WTC11 (cell line): ENCODE measurements at regions not wholly inside any gene's neighbourhood (a gene's known extent, or its start where the extent isn't known, plus 50 kb on each side); places are given as distances from the start of the nearest gene placed in this dataset.

ENCODE experiments used
- ATAC-seq: fragments of 200-7000 bp; cut with Tn5 transposase; 2 replicates; pipeline ENCODE4 v1.10.0; 2021; ENCODE audit warnings: mild to moderate bottlenecking, moderate library complexity
- CTCF ChIA-PET: fragments of 300-600 bp; sonication (Branson Sonifier 250); formaldehyde crosslinking; loops from one replicate; lab custom pipeline; 2021; ENCODE audit warnings: antibody characterized with exemption; lab: Charles Lee
- POLR2A ChIA-PET: fragments of 350-600 bp; sonication (Branson Sonifier 250); formaldehyde crosslinking; loops from one replicate; lab custom pipeline; 2021; ENCODE audit warnings: antibody characterized with exemption; lab: Charles Lee
- DNase-seq: peaks from one replicate; pipeline ENCODE4 v3.0.0; 2021; ENCODE audit warnings: low spot score
- H3K27ac Mint-ChIP-seq: 2 replicates; pipeline ENCODE4 v1.8.0; 2021; ENCODE audit warnings: mixed read lengths
- H3K27me3 Mint-ChIP-seq: 2 replicates; pipeline ENCODE4 v1.8.0; 2021; ENCODE audit warnings: low read depth, mild to moderate bottlenecking, moderate library complexity, mixed read lengths
- H3K36me3 Mint-ChIP-seq: 2 replicates; pipeline ENCODE4 v1.8.0; 2021; ENCODE audit warnings: mixed read lengths
- H3K4me1 Mint-ChIP-seq: 2 replicates; pipeline ENCODE4 v1.8.0; 2022; ENCODE audit warnings: mixed read lengths
- H3K4me3 Mint-ChIP-seq: 2 replicates; pipeline ENCODE4 v1.8.0; 2021; ENCODE audit warnings: mild to moderate bottlenecking, moderate library complexity, mixed read lengths
- H3K9me3 Mint-ChIP-seq: 2 replicates; pipeline ENCODE4 v1.8.0; 2021; ENCODE audit warnings: mixed read lengths
- ATF1 ChIP-seq: sonication (generic); formaldehyde crosslinking; IDR thresholded peaks from 2 replicates; pipeline ENCODE4 v1.8.1; 2023; ENCODE audit warnings: mild to moderate bottlenecking, moderate library complexity, missing genetic modification reagents
- ATF3 ChIP-seq: sonication (generic); formaldehyde crosslinking; conservative IDR thresholded peaks from 2 replicates; pipeline ENCODE4 v1.8.1; 2022; ENCODE audit warnings: mild to moderate bottlenecking, missing genetic modification reagents
- CBFB ChIP-seq: sonication (generic); formaldehyde crosslinking; IDR thresholded peaks from 2 replicates; pipeline ENCODE4 v1.8.1; 2022; ENCODE audit warnings: mild to moderate bottlenecking, low read depth, missing genetic modification reagents
- CREM ChIP-seq: sonication (generic); formaldehyde crosslinking; IDR thresholded peaks from 2 replicates; pipeline ENCODE4 v1.8.1; 2022; ENCODE audit warnings: mild to moderate bottlenecking, missing genetic modification reagents, moderate library complexity
- FOXP1 ChIP-seq: sonication (generic); formaldehyde crosslinking; IDR thresholded peaks from 2 replicates; pipeline ENCODE4 v1.8.0; 2022; ENCODE audit warnings: missing genetic modification reagents, mild to moderate bottlenecking, moderate library complexity, borderline replicate concordance
- IRF2 ChIP-seq: sonication (generic); formaldehyde crosslinking; IDR thresholded peaks from 2 replicates; pipeline ENCODE4 v1.8.0; 2022; ENCODE audit warnings: low read depth, missing genetic modification reagents, borderline replicate concordance
- JAZF1 ChIP-seq: fragments of 250-450 bp; sonication (Bioruptor Pico); IDR thresholded peaks from 2 replicates; pipeline ENCODE4 v1.9.0; 2021; ENCODE audit warnings: moderate library complexity, mild to moderate bottlenecking, inconsistent platforms
- NFE2L1 ChIP-seq: sonication (generic); formaldehyde crosslinking; IDR thresholded peaks from 2 replicates; pipeline ENCODE4 v1.8.1; 2023; ENCODE audit warnings: missing genetic modification reagents
- NR2C2 ChIP-seq: sonication (generic); formaldehyde crosslinking; IDR thresholded peaks from 2 replicates; pipeline ENCODE4 v1.8.0; 2022; ENCODE audit warnings: mild to moderate bottlenecking, missing genetic modification reagents
- SMAD3 ChIP-seq: sonication (generic); formaldehyde crosslinking; IDR thresholded peaks from 2 replicates; pipeline ENCODE4 v1.8.0; 2022; ENCODE audit warnings: missing genetic modification reagents, mild to moderate bottlenecking, borderline replicate concordance
- SMAD4 ChIP-seq: sonication (generic); formaldehyde crosslinking; IDR thresholded peaks from 2 replicates; pipeline ENCODE4 v1.8.0; 2022; ENCODE audit warnings: mild to moderate bottlenecking, missing genetic modification reagents
- SOX15 ChIP-seq: fragments of 250-450 bp; sonication (Bioruptor Pico); IDR thresholded peaks from 2 replicates; pipeline ENCODE4 v1.9.0; 2021; ENCODE audit warnings: mild to moderate bottlenecking
- TCF7 ChIP-seq: sonication (generic); formaldehyde crosslinking; IDR thresholded peaks from 2 replicates; pipeline ENCODE4 v1.8.0; 2022; ENCODE audit warnings: mild to moderate bottlenecking, low read depth, missing genetic modification reagents, moderate library complexity
- TEAD4 ChIP-seq: sonication (generic); formaldehyde crosslinking; IDR thresholded peaks from 2 replicates; pipeline ENCODE4 v1.8.0; 2022; ENCODE audit warnings: mild to moderate bottlenecking, missing genetic modification reagents
- ZBTB43 ChIP-seq: sonication (generic); formaldehyde crosslinking; IDR thresholded peaks from 2 replicates; pipeline ENCODE4 v1.8.1; 2023; ENCODE audit warnings: mild to moderate bottlenecking, missing genetic modification reagents
- ZNF232 ChIP-seq: sonication (generic); formaldehyde crosslinking; IDR thresholded peaks from 2 replicates; pipeline ENCODE4 v1.8.0; 2022; ENCODE audit warnings: mild to moderate bottlenecking, missing genetic modification reagents
- ZNF263 ChIP-seq: sonication (generic); formaldehyde crosslinking; IDR thresholded peaks from 2 replicates; pipeline ENCODE4 v1.8.1; 2022; ENCODE audit warnings: low read depth, mild to moderate bottlenecking, moderate library complexity, missing genetic modification reagents
- ZNF317 ChIP-seq: sonication (generic); formaldehyde crosslinking; IDR thresholded peaks from 2 replicates; pipeline ENCODE4 v1.8.1; 2023; ENCODE audit warnings: low read depth, mild to moderate bottlenecking, moderate library complexity, missing genetic modification reagents, borderline replicate concordance
- TF ChIP-seq, protein P1 (sequence below): sonication (generic); formaldehyde crosslinking; IDR thresholded peaks from 2 replicates; pipeline ENCODE4 v1.8.0; 2022; ENCODE audit warnings: mild to moderate bottlenecking, missing genetic modification reagents
- TF ChIP-seq, protein P2 (sequence below): fragments of 250-450 bp; sonication (Bioruptor Pico); IDR thresholded peaks from 2 replicates; pipeline ENCODE4 v1.9.0; 2021; ENCODE audit warnings: mild to moderate bottlenecking
- TF ChIP-seq, protein P3 (sequence below): sonication (generic); formaldehyde crosslinking; IDR thresholded peaks from 2 replicates; pipeline ENCODE4 v1.8.0; 2022; ENCODE audit warnings: mild to moderate bottlenecking, missing genetic modification reagents
- TF ChIP-seq, protein P4 (sequence below): fragments of 250-450 bp; sonication (Bioruptor Pico); IDR thresholded peaks from 2 replicates; pipeline ENCODE4 v2.1.2; 2022; ENCODE audit warnings: mild to moderate bottlenecking, moderate library complexity

GRCh38 chr3:28917895-28918475 lies 362.9 kb upstream of the RBMS3 start:
- POLR2A ChIA-PET, result no interaction called here
- no peak for TF ChIP-seq SMAD4
- no peak for TF ChIP-seq SMAD3
- no peak for TF ChIP-seq CREM (CRISPR knock-in tag)
- no peak for TF ChIP-seq ATF3 (CRISPR knock-in tag)
- no peak for TF ChIP-seq FOXP1
- TF ChIP-seq, protein P1, sequence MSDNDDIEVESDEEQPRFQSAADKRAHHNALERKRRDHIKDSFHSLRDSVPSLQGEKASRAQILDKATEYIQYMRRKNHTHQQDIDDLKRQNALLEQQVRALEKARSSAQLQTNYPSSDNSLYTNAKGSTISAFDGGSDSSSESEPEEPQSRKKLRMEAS (CRISPR knock-in tag), result no peak
- no peak for TF ChIP-seq JAZF1 (CRISPR knock-in tag)
- no peak for TF ChIP-seq ZBTB43 (CRISPR knock-in tag)
- TF ChIP-seq, protein P2, sequence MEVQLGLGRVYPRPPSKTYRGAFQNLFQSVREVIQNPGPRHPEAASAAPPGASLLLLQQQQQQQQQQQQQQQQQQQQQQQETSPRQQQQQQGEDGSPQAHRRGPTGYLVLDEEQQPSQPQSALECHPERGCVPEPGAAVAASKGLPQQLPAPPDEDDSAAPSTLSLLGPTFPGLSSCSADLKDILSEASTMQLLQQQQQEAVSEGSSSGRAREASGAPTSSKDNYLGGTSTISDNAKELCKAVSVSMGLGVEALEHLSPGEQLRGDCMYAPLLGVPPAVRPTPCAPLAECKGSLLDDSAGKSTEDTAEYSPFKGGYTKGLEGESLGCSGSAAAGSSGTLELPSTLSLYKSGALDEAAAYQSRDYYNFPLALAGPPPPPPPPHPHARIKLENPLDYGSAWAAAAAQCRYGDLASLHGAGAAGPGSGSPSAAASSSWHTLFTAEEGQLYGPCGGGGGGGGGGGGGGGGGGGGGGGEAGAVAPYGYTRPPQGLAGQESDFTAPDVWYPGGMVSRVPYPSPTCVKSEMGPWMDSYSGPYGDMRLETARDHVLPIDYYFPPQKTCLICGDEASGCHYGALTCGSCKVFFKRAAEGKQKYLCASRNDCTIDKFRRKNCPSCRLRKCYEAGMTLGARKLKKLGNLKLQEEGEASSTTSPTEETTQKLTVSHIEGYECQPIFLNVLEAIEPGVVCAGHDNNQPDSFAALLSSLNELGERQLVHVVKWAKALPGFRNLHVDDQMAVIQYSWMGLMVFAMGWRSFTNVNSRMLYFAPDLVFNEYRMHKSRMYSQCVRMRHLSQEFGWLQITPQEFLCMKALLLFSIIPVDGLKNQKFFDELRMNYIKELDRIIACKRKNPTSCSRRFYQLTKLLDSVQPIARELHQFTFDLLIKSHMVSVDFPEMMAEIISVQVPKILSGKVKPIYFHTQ (CRISPR knock-in tag), result no peak
- no peak for TF ChIP-seq ZNF263 (CRISPR knock-in tag)
- TF ChIP-seq NR2C2 (CRISPR knock-in tag), result no peak
- TF ChIP-seq SOX15 (CRISPR knock-in tag), result no peak
- TF ChIP-seq ZNF317, result no peak
- TF ChIP-seq, protein P3, sequence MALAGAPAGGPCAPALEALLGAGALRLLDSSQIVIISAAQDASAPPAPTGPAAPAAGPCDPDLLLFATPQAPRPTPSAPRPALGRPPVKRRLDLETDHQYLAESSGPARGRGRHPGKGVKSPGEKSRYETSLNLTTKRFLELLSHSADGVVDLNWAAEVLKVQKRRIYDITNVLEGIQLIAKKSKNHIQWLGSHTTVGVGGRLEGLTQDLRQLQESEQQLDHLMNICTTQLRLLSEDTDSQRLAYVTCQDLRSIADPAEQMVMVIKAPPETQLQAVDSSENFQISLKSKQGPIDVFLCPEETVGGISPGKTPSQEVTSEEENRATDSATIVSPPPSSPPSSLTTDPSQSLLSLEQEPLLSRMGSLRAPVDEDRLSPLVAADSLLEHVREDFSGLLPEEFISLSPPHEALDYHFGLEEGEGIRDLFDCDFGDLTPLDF, result no peak
- TF ChIP-seq, all 79 proteins: peak for 0
- no peak for ATAC-seq
- CTCF ChIA-PET, result interaction anchor here (0.7 kb wide), 1 partner anchor 391 kb away, joined by 3 read pairs; no protein-coding TSS in a partner anchor
- Mint-ChIP-seq H3K9me3 (no peaks in the 10 kb centered on the region), H3K27ac (no peak overlapping the region), H3K36me3 (no peaks in the 10 kb centered on the region), H3K27me3 (no peaks in the 10 kb centered on the region), H3K4me1 (peaks cover 2% of the 10 kb centered on the region; the same call in 1 of the 2 replicates), H3K4me3 (no peak overlapping the region)
- no peak for DNase-seq

GRCh38 chr3:28922376-28922775 lies 358.5 kb upstream of the RBMS3 start:
- H3K36me3 Mint-ChIP-seq, result no peaks in the 10 kb centered on the region
- no peak overlapping the region for H3K27ac Mint-ChIP-seq
- DNase-seq (no peak), ATAC-seq (no peak)
- no peaks in the 10 kb centered on the region for H3K9me3 Mint-ChIP-seq
- ChIA-PET POLR2A (no interaction called here), CTCF (no interaction called here)
- no peak for TF ChIP-seq ZNF317
- TF ChIP-seq NFE2L1 (CRISPR knock-in tag), result no peak
- no peak for TF ChIP-seq IRF2
- TF ChIP-seq SMAD3, result no peak
- H3K27me3 Mint-ChIP-seq, result no peaks in the 10 kb centered on the region
- no peak overlapping the region for H3K4me3 Mint-ChIP-seq
- H3K4me1 Mint-ChIP-seq, result no peaks in the 10 kb centered on the region

DNA sequence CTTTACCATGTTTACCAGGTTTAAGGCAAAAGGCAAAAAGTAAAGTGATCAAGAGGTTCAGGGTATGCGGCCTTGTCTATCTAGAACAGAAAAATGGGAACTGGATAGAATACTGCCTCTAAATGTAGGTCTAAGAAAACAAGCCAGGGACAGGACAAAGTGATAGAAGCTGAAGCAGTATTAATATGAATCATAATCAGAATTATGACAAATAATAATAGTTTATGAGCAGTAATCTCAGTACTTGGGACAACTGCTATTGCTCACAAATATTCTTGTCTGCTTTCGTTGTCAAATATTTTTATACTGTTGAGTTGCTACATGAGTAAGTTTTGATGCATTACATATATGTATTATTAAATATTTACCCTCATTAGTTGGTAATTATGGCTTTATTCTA lies 356.9 kb upstream of the RBMS3 start:
- Mint-ChIP-seq H3K4me3 (no peak overlapping the region), H3K4me1 (no peaks in the 10 kb centered on the region), H3K27ac (no peak overlapping the region), H3K36me3 (no peaks in the 10 kb centered on the region), H3K27me3 (no peaks in the 10 kb centered on the region), H3K9me3 (no peaks in the 10 kb centered on the region)
- no peak for ATAC-seq
- DNase-seq, result no peak
- ChIA-PET POLR2A (no interaction called here), CTCF (no interaction called here)
- no peak for TF ChIP-seq CREM (CRISPR knock-in tag)
- no peak for TF ChIP-seq ATF1
- TF ChIP-seq ZNF232 (CRISPR knock-in tag), result no peak
- TF ChIP-seq, protein P2 (CRISPR knock-in tag), result no peak
- TF ChIP-seq, protein P4, sequence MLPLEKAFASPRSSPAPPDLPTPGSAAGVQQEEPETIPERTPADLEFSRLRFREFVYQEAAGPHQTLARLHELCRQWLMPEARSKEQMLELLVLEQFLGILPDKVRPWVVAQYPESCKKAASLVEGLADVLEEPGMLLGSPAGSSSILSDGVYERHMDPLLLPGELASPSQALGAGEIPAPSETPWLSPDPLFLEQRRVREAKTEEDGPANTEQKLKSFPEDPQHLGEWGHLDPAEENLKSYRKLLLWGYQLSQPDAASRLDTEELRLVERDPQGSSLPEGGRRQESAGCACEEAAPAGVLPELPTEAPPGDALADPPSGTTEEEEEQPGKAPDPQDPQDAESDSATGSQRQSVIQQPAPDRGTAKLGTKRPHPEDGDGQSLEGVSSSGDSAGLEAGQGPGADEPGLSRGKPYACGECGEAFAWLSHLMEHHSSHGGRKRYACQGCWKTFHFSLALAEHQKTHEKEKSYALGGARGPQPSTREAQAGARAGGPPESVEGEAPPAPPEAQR, result no peak
- no peak for TF ChIP-seq TCF7
- TF ChIP-seq TEAD4, result no peak
- no peak for TF ChIP-seq CBFB (CRISPR knock-in tag)
